GM18502 (cell line): ENCODE measurements at regions not wholly inside any gene's neighbourhood (a gene's known extent, or its start where the extent isn't known, plus 50 kb on each side); places are given as distances from the start of the nearest gene placed in this dataset.

ENCODE experiments used
- ATAC-seq: cut with Tn5 transposase; IDR thresholded peaks from one replicate; pipeline ENCODE4 v1.9.1; 2021; ENCODE audit warnings: mild to moderate bottlenecking; ENCODE audit not compliant: unreplicated experiment, poor library complexity

DNA sequence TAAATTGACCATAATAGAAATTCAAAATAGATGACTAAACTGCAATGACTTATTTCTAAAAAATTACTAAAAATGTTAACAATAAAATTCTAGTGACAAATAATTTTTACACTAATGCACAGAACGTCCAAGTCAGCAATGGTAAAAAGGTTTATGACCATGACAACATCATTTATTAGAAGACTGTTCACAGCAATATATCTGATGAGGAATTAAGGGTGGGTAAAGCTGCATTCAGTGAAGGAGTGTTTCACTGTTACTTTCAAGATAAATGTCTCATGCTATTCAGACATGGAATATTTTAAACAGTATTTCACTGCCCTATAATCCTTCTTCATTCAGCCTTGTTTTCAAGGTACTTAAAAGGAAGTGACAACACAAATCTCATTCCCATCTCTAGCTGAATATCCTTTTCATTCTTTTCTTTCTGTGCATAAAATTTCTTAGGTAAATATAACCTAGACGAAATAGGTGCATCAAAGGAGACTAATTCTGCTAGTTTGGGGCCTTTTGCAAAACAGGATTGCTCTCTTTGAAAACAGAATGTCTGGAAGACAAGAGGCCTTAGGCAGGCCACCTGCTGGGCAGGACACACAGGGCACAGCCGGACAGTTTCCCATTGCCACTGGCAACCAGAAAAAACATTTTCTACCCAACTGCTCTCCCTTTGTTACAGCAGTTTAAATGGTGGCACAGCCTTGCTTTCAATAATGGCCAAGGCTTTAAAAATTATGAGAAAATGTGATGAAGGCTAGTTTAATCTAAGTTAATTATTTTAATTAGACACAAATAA, 600.3 kb downstream of the SPRY1 start:
- ATAC-seq: no peak

DNA sequence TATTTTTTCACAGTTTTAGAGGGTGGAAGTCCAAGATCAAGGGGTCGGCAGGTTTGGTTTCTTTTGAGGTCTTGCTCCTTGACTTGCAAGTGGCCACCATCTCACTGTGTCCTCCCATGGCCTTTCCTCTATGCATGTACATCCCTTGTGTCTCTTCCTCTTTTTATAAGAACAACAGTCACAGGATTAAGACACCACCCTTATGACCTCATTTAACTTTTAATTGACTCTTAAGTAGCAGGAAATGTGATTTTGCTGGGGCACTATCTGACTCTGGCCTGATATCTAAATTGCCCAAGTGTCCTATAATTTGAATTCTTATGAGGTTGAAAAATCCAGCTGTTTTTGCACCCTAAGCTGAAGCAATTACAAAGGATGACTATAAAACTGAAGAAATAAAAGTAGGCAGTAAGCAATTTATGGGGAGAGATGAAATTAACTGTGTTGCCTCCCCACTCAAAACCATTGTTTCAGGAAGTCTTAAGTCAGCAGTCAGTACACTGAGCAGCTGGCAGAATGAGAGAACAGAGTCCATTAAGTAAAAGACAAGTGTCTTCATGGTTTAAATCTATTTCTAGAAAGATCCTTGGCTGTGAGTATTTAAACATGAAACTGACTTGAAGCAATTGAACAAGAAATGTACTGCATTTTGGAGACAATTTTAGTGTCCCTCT, 601.3 kb downstream of the SPRY1 start:
- ATAC-seq: no peak

DNA sequence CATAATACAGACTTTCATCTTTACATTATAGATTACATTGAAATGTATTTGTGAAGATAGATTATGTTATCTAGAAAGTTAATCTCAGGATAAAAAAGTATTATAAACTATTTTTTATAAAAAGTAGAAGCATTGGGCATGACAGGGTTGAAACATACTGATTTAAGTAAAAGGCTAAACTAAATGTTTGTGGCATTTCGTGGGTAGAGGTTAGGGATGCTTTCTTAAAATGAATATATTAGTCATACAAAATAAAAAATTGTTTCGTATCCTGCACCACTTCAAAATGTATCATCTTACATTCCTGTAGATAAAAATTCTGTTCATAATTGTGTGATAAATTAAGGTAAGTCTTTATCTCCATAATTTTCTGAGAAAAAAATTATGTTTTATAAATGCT, 603.6 kb downstream of the SPRY1 start:
- no peak for ATAC-seq

DNA sequence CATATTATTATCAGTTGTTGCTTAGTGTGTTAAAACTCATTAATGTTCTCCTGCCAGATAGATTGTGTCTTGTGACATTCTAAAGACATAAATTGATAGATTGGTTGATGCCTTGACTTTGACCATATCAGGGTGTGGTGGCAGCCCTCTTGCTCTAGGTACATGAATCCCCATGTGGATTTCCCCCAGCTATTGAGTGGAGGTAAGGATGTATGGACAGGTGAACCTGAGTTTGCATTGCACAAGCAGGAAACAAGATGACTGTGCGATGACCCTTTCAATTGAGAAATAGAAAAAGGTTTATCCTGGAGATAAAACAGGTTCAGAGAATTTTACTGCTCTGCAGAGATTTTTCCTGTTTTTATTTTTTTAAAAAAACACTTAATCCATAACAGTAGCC, 619.2 kb downstream of the SPRY1 start:
- no peak for ATAC-seq

DNA sequence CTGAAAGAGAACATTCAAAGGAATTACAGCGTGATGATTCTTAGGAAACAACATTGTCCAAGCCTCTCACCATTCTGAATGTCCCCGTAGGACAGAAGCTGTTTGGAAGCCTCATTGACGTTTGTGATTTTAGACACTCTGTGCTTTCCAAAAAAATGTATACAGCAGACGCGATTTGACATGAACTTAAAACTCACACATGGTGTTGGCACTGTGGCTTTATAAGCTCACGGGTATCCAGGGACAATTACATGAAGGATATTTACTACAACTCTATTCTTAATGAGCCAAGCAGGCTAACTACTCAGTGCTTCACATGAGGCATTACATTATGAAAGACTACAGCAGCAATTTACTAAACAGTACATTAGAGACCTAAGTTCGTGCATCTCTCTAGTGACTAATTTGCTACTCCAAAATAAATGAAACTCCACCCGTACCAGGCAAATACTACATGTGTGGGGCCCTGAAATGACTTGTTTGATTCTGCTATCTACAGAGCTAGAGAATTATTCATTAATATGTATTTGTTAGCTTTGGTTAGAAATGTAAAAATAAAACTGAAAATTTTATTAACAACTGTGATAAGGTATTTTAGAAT, 620.7 kb downstream of the SPRY1 start:
- no peak for ATAC-seq

DNA sequence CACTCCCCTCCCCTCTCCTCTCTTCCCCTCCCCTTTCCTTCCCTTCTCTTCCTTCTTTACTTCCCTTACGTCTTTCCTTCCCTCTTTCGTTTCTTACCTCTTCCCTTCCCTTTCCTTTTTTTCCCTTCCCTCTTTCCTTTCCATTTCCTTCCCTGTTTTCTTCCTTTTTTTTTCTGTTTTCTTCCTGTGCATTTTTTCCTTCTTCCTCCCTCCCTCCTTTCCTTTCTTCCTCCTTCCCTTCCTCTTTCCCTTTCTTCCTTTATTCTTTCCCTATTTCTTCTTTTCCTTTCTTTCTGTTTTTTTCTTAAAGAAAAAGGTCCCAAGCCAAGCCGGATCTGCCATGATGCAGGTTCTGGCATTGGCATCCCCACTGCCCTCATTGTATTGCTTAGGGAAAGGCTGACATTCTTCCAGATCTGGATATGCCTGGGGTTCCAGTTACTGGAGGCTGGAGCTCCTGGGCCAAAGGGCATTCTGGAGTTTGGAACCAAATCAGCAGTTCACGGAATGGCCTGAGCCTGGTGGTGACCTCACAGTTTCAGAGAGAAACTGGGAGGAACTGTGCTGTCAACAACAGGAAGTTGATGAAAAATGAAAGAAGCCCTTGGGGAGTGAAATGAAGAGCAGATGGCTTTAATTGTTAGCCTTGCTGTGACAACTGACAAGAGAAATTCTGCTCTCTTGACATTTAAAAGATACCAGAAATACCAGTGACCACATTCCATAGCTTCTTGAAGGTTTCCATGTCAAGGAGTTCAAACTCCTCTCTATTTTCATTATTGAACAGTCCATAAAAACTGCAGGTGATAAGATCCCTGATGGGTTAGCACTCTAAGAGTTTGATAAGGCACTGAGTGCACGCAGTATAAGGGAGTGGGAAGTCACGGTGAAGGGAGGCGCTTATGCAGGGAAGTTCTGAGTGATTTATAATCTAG, 622.1 kb downstream of the SPRY1 start:
- peak; percentile 100 for ATAC-seq

DNA sequence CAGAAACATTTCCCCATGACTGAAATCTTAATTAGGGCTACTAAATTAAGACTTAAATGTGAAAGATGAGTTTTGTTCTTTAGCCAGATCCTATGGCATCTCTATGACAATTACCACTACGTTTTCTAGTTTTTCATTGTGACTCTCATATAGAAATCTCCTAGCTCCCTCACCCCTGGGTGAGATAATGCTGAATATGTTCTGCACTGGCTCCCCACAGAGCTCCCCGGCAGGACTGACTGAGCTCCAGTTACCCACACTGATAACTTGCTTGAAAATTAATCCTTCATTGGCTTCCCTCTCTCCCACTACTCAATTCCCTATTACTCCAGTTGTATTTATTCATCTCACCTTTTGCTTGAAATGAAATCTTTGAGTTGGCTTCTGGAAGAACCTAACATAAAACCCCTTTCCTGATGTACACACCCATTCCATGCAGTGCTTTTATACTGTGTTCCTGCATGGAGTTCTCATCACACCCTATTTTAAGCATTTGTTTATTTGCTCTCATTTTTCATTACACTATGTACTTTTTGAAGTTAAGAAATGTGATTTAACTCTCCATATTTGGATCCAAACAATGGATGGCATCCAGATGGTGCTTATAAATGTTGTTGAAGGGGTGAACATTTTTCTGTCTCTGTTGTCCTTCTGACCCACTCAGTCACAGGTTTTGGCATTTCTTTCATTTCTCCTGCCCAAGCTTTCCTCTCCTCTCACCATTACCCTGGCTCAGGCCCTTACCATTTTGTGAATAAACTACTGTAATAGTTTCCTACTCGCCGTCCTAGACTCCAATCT, 623.4 kb downstream of the SPRY1 start:
- ATAC-seq: no peak

DNA sequence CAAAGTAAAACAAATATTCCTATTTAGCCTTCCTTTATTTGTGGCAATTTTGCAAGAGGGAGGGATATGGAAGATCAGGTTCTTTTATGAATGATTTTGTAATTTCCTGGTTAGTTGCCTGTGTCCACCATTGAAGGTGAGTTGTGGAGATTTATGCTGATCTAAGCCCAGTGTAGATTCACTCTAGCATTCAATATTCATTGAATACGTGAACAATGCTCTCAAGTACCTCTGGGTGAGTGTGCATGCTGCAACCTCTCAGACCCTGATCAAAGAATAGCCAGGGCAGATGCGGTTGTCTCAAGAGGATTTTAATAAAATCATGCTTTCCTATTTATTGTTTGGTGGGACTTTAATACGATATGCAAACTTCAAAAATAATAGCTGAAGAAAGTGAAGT, 628.4 kb downstream of the SPRY1 start:
- no peak for ATAC-seq

DNA sequence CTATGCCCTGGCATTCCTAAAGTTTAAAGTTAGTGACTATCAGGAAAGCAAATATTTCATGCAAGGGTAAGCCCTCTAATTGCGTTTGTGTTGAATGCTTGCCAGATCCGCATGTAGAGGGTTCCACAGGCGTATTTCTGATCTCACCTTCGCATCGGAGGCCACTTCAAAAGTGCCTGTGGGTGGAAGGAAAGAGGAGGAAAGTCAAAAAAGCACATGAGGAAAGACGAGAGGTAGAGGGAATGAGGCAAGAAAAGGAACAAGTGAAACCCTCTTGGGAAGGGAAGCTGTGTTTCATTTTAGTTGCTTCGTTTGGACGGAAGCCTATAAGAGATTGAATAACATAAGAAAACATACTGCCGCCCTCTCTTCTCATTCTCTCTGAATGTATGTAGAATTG, 628.8 kb downstream of the SPRY1 start:
- no peak for ATAC-seq

DNA sequence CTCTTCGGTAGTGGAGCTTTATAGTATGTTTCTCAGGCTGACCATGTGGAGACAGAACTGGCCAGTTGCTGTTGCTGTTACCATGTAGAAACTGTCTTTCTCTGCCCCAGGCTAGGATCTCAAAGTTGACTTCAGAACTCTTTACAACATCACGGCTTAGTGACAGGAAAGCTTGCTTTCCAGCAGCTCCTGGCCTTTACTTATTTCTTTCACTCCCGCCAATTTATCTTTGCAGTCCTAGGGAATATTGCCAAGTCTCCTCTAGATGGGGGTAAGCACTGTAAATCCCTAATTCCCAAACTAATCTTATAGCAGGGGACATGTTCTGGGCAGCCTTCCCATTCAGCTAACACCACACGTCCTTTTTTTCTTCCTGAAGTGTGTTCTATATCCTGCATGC, 631.6 kb downstream of the SPRY1 start:
- ATAC-seq: no peak

DNA sequence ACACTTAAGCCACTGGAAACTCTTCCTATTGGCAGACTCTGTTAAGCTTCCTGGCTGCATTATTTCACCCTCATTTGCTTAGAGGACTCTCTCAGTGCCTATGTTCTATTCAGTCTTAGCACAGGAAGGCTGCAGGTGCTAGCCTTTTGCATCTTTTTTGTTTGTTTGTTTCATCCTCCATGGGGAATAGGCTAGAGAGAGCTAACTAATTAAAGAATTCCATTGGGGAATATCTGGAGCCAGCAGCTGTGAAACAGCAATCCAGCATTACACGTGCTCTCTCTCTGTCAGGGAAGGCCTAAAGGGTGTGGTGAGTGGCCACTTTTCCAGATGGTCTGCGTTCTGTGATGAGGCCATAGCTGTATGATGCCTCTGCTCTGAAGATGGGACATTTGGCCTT, 633.6 kb downstream of the SPRY1 start:
- ATAC-seq: no peak

DNA sequence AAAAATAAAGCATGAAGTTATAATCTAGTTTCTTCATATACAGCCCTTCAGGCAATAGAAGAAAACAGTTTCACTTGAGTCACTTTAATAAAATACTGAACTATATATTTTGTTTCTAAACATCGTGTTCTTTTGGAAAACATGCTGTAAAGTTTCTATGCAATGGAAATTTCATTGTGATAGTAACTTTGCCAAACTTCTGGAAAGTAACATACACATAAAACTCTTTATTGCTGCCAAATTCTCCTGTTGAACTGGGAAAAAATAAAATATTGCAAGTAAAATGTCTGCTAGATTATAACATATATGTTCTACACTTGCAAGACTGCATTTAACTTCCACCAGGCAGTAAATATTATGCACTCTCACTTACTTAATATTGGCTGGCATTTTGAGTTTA, 635.4 kb downstream of the SPRY1 start:
- ATAC-seq: no peak

DNA sequence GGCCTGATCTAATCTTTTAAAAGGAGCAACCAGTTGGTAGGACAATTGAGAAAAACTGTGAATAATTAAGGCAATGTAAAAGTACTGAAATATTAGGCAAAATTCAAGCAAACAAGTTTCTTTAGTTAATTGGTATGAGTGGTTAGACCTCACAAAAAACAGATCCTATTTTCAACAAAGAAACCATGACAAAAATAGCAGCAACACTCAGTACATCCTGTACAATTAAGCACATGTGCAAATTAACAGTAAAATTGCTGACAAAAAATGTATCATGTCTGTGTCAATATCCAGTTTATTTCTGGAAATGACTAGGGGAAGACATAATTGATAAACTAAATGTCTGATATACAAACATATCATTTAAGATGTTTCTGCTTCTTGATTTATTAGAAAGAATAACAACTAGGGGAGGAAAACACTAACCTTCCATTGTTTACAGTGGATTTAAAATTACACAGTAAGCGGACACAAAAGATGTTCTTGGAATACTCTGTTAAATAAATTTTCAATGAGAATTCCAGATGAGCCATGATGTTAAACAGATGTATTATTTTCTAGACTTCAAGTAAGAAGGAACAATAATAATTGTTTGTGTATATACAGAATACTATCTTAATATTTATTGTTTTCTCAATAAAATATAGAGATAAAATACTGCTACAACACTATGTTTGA, 638.9 kb downstream of the SPRY1 start:
- ATAC-seq: no peak

DNA sequence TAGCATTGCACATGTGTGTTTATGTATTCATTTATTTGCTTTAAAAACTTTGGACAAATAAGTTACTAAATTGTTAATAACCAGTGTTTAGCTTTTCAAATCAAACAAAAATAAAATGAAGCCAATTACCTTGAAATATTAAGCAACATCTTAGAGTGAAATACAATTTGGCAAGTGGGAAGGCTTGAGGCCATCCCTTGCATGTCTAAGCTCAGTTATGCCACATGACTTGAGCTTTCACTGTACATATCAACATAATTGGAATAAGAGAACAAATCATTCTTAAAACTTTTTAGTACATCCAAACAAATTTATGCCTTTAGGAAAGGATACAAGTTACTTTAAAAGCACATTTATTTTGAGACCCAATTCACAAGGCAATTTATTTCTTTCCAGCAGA, 640.6 kb downstream of the SPRY1 start:
- no peak for ATAC-seq

DNA sequence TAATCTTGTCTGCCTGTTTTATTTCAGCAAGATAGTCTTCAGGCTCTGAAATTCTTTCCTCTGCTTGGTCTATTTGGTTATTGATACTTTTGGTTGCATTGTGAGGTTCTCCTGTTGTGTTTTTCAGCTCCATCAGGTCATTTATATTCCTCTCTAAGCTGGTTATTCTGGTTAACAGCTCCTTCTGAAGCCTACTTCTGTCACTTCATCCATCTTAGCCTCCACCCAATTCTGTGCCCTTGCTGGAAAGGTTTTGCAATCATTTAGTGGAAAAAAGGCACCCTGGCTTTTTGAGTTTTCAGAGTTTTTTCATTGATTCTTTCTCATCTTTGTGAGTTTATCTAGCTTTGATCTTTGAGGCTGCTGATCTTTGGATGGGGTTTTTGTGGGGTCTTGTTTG, 647.7 kb downstream of the SPRY1 start:
- no peak for ATAC-seq

DNA sequence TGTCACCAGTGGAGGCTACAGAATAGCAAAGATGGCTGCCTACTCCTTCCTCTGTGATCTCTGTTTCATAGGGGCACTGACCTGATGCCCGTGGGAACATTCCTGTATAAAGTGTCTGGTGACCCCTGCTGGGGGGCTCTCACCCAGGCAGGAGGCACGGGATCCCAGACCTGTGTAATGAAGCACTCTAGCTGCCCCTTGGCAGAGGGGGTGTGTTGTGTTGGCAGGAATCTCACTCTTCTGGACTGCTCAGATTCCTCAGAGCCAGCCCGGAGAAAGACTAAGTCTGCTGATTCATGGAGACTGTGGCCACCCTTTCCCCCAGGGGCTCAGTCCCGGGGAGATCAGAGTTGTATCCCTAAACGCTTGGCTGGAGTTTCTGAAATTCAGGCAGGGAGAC, 648.3 kb downstream of the SPRY1 start:
- ATAC-seq: no peak

DNA sequence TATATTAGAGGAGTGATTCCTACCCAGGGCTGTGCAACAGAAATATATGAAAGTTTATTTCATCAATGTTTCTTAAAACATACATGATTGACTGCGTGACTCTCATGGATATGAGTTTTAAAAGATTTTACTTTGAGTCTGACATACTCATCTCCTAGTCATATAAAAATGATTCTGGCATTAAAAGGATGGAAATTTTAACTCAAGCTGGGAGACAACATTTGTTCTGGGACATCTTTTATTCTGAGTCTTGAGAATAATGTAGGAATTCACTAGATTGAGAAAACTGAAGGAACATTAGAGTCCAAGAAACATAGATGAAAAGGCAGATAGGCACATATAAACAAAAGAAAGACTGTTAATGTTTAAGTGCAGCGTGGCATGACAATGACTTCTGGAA, 649.6 kb downstream of the SPRY1 start:
- no peak for ATAC-seq

DNA sequence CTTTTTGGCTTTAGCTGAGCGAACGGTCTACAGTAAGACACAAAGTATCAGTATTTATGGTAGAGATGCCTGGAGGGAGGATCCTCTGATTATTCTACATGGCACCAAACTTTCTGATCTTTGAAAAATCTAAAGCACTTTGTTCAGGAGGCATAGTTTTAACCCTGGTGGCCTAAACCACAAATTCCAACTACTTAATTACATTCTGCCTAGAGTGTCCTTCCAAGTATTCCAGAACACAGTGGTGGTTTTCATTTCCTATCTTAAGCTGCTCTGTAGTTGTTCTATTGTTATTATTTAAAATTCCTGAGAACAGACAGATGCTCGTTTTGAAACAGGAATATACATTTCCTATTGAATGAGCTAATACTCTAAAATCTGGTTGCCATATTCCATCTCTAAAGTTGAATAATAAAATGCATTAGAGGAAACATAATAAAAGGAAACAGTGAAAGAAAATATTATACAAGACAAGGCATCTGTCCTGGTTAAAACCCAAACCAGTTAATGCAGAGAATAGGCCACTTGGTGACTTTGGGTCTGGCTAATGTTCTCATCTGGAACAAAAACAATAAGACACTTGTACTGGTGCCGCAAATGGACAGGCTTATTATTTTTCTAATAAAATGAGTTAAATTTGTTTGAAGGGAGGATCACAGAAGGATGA, 657.4 kb downstream of the SPRY1 start:
- ATAC-seq: no peak

DNA sequence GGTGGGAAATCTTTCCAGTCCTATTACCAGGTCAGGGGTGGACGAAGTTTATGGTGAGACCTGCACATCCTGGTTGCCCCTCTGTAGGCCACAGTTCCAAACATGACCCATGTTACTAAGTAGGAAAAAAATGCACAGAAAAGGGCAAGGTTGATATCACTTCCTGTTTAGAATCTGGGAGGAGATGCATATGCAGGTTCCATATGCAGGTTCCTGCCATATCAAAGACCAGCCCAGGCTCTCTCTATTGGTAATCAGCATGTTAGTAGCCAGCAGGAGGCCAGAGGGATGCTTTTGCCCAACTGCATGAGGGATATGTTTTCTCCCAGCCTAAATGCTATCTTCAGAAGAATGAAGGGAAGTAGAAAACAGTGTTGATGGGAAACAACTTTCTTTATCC, 657.2 kb downstream of the ANKRD50 start:
- no peak for ATAC-seq
